ENCODE measurements at regions not wholly inside any gene's neighbourhood (a gene's known extent, or its start where the extent isn't known, plus 50 kb on each side); places are given as distances from the start of the nearest gene placed in this dataset.

DNA sequence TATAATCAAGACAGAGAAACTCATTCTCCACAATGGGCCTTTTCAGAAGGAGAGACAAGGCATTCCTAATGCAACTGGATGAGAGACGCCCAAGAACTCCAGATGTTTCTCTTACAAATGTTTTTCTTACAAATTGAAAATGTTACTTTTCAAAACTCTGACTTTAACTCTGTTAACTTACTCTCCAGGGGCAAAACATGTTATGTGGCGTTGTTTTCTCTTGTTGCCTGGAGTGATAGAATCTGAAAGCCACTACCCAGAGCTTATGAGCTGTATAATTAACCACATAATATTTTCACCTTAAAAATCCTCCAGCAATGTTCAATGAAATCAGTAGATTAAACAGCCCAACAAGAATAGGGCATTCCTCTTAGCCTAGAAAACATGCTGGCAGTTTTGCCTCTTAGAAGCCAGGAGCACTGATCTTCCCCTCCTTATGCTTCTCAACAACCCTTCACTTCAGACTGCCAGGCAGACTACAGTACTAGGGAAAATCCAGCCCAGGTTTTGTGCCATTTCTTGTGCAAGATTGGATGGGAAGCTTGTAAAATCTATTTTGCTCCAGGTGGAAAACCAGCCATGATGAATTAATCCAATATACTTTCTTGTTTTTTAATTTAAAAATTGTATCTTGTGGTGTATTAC, 186.7 kb upstream of the GADL1 start:
- TF ChIP-seq CTCF (IDR thresholded peaks at IDR 0.05) (no peak), POLR2A (IDR thresholded peaks at IDR 0.05) (no peak)

Measured in Peyer's patch (tissue), 4 donors.